ENCODE measurements at regions not wholly inside any gene's neighbourhood (a gene's known extent, or its start where the extent isn't known, plus 50 kb on each side); places are given as distances from the start of the nearest gene placed in this dataset.
"Not testable (repeated sequence)": the region's sequence is repeated elsewhere in the genome, so short reads cannot be mapped to it uniquely, and the experiment has no call there.

GRCh38 chr7:47066976-47067614 is 514.8 kb downstream of the TNS3 start:
- Histone ChIP-seq H3K9me3 (no peaks in the 10 kb centered on the region), H3K4me1 (no peaks in the 10 kb centered on the region), H3K4me3 (ENCODE audit: low read depth, low read length) (no peak overlapping the region), H3K36me3 (no peaks in the 10 kb centered on the region), H3K27me3 (no peaks in the 10 kb centered on the region)
- no peak for DNase-seq
- no peak for TF ChIP-seq CTCF (IDR thresholded peaks at IDR 0.05; ENCODE audit: low read depth, low read length)

- no peak for TF ChIP-seq CTCF (IDR thresholded peaks at IDR 0.05; ENCODE audit: low read depth, low read length)
- Histone ChIP-seq H3K4me1 (no peaks in the 10 kb centered on the region), H3K9me3 (no peaks in the 10 kb centered on the region), H3K36me3 (no peaks in the 10 kb centered on the region), H3K27me3 (no peaks in the 10 kb centered on the region), H3K4me3 (ENCODE audit: low read depth, low read length) (no peak overlapping the region)
- DNase-seq = no peak
Measured at GRCh38 chr7:47056731-47057130, 525.2 kb downstream of the TNS3 start.

- not testable (repeated sequence) for H3K27me3 ChIP-seq; H3K36me3 ChIP-seq; DNase-seq; H3K9me3 ChIP-seq; H3K4me1 ChIP-seq; H3K4me3 ChIP-seq (ENCODE audit: low read depth, low read length)
Measured at GRCh38 chr7:47052541-47053208, 529.2 kb downstream of the TNS3 start.

- no peak for DNase-seq
- H3K4me3 ChIP-seq (ENCODE audit: low read depth, low read length) = no peak overlapping the region
- H3K36me3 ChIP-seq = no peaks in the 10 kb centered on the region
Measured at GRCh38 chr7:47049234-47049774, 532.6 kb downstream of the TNS3 start.

GRCh38 chr7:47047384-47047783 is 534.5 kb downstream of the TNS3 start:
- H3K36me3 ChIP-seq = no peaks in the 10 kb centered on the region
- H3K9me3 ChIP-seq = no peaks in the 10 kb centered on the region
- peaks cover 4% of the 10 kb centered on the region for H3K4me1 ChIP-seq
- H3K27me3 ChIP-seq = no peaks in the 10 kb centered on the region
- no peak for TF ChIP-seq CTCF (IDR thresholded peaks at IDR 0.05; ENCODE audit: low read depth, low read length)
- DNase-seq = no peak
- H3K4me3 ChIP-seq (ENCODE audit: low read depth, low read length) = no peak overlapping the region

More at GRCh38 chr7:47049234-47049774, 532.6 kb downstream of the TNS3 start:
- Histone ChIP-seq H3K9me3 (no peaks in the 10 kb centered on the region), H3K4me1 (peaks cover 4% of the 10 kb centered on the region), H3K27me3 (no peaks in the 10 kb centered on the region)
- TF ChIP-seq CTCF (IDR thresholded peaks at IDR 0.05; ENCODE audit: low read depth, low read length) = no peak

GRCh38 chr7:47046949-47047348 is 535.0 kb downstream of the TNS3 start:
- H3K27me3 ChIP-seq = no peaks in the 10 kb centered on the region
- no peak for TF ChIP-seq CTCF (IDR thresholded peaks at IDR 0.05; ENCODE audit: low read depth, low read length)
- DNase-seq = no peak
- no peaks in the 10 kb centered on the region for H3K9me3 ChIP-seq
- peaks cover 4% of the 10 kb centered on the region for H3K4me1 ChIP-seq
- no peaks in the 10 kb centered on the region for H3K36me3 ChIP-seq
- H3K4me3 ChIP-seq (ENCODE audit: low read depth, low read length) = no peak overlapping the region

Measured in BE2C (cell line).